ENCODE measurements at regions not wholly inside any gene's neighbourhood (a gene's known extent, or its start where the extent isn't known, plus 50 kb on each side); places are given as distances from the start of the nearest gene placed in this dataset.

- no peak for DNase-seq (ENCODE audit: low spot score)
- H3K36me3 Mint-ChIP-seq = no peaks in the 10 kb centered on the region
These were observed 351.4 kb downstream of the PLK2 start for GRCh38 chr5:58108511-58108910.

GRCh38 chr5:58107704-58108103 lies 352.2 kb downstream of the PLK2 start:
- no peaks in the 10 kb centered on the region for H3K27me3 ChIP-seq
- no peaks in the 10 kb centered on the region for H3K79me2 ChIP-seq (ENCODE audit: low read depth)
- H2AFZ ChIP-seq (replicated peaks) = no peak overlapping the region
- H4K20me1 ChIP-seq (ENCODE audit: low read depth) = no peaks in the 10 kb centered on the region
- Mint-ChIP-seq H3K4me3 (no peak overlapping the region), H3K4me1 (no peaks in the 10 kb centered on the region), H3K9me3 (peaks cover 3% of the 10 kb centered on the region), H3K27ac (no peak overlapping the region), H3K36me3 (no peaks in the 10 kb centered on the region), H3K27me3 (ENCODE audit: insufficient read depth, low read depth) (peaks cover 4% of the 10 kb centered on the region)
- H3F3A ChIP-seq (ENCODE audit: low read depth) = no peaks in the 10 kb centered on the region
- no peak overlapping the region for H3K27ac ChIP-seq
- no peak for DNase-seq (ENCODE audit: low spot score)
- H3K36me3 ChIP-seq = no peaks in the 10 kb centered on the region
- no peak overlapping the region for H3K9ac ChIP-seq
- no peak overlapping the region for H3K4me2 ChIP-seq
- H3K4me1 ChIP-seq = no peaks in the 10 kb centered on the region
- TF ChIP-seq EZH2 (IDR thresholded peaks at IDR 0.05) = no peak
- TF ChIP-seq CTCF (IDR thresholded peaks at IDR 0.05) = no peak
- no peak for TF ChIP-seq EZH2phosphoT487 (IDR thresholded peaks at IDR 0.05)
- H3K9me3 ChIP-seq (ENCODE audit: low read depth) = no peaks in the 10 kb centered on the region
- no peak overlapping the region for H3K4me3 ChIP-seq

More at GRCh38 chr5:58108511-58108910, 351.4 kb downstream of the PLK2 start:
- Mint-ChIP-seq H3K4me3 (no peak overlapping the region), H3K27me3 (ENCODE audit: insufficient read depth, low read depth) (peaks cover 4% of the 10 kb centered on the region), H3K27ac (no peak overlapping the region), H3K4me1 (no peaks in the 10 kb centered on the region), H3K9me3 (no peaks in the 10 kb centered on the region)
- Histone ChIP-seq H3K4me2 (no peak overlapping the region), H3F3A (ENCODE audit: low read depth) (no peaks in the 10 kb centered on the region), H3K27me3 (no peaks in the 10 kb centered on the region), H3K36me3 (no peaks in the 10 kb centered on the region), H3K9me3 (ENCODE audit: low read depth) (no peaks in the 10 kb centered on the region), H3K27ac (no peak overlapping the region), H2AFZ (replicated peaks) (no peak overlapping the region), H3K4me1 (peaks cover 4% of the 10 kb centered on the region), H3K79me2 (ENCODE audit: low read depth) (no peaks in the 10 kb centered on the region), H3K9ac (no peak overlapping the region), H4K20me1 (ENCODE audit: low read depth) (no peaks in the 10 kb centered on the region), H3K4me3 (no peak overlapping the region)
- no peak for TF ChIP-seq EZH2phosphoT487 (IDR thresholded peaks at IDR 0.05)
- TF ChIP-seq EZH2 (IDR thresholded peaks at IDR 0.05) = no peak
- TF ChIP-seq CTCF (IDR thresholded peaks at IDR 0.05) = no peak

GRCh38 chr5:58106754-58107410 lies 353.0 kb downstream of the PLK2 start:
- H3K27me3 Mint-ChIP-seq (ENCODE audit: insufficient read depth, low read depth) = peaks cover 4% of the 10 kb centered on the region
- no peaks in the 10 kb centered on the region for H3K79me2 ChIP-seq (ENCODE audit: low read depth)
- no peak for DNase-seq (ENCODE audit: low spot score)
- no peaks in the 10 kb centered on the region for H3K27me3 ChIP-seq
- no peak overlapping the region for H3K4me3 Mint-ChIP-seq
- no peaks in the 10 kb centered on the region for H3K36me3 Mint-ChIP-seq
- H3K4me1 ChIP-seq = no peaks in the 10 kb centered on the region
- no peaks in the 10 kb centered on the region for H3K36me3 ChIP-seq
- TF ChIP-seq EZH2phosphoT487 (IDR thresholded peaks at IDR 0.05) (no peak), CTCF (IDR thresholded peaks at IDR 0.05) (no peak), EZH2 (IDR thresholded peaks at IDR 0.05) (no peak)
- H2AFZ ChIP-seq (replicated peaks) = no peak overlapping the region
- H3K4me3 ChIP-seq = no peak overlapping the region
- H4K20me1 ChIP-seq (ENCODE audit: low read depth) = no peaks in the 10 kb centered on the region
- no peaks in the 10 kb centered on the region for H3K9me3 ChIP-seq (ENCODE audit: low read depth)
- no peaks in the 10 kb centered on the region for H3F3A ChIP-seq (ENCODE audit: low read depth)
- H3K4me1 Mint-ChIP-seq = no peaks in the 10 kb centered on the region
- no peak overlapping the region for H3K9ac ChIP-seq
- H3K27ac ChIP-seq = no peak overlapping the region
- H3K27ac Mint-ChIP-seq = no peak overlapping the region
- H3K9me3 Mint-ChIP-seq = peaks cover 3% of the 10 kb centered on the region
- H3K4me2 ChIP-seq = no peak overlapping the region
